GM10248 (cell line): ENCODE measurements at regions not wholly inside any gene's neighbourhood (a gene's known extent, or its start where the extent isn't known, plus 50 kb on each side); places are given as distances from the start of the nearest gene placed in this dataset.

Experiments
- CTCF ChIA-PET: fragments of 300-600 bp; sonication (Branson Sonifier 250); formaldehyde crosslinking; extraction: SDS; loops from one replicate; lab custom pipeline; 2021; ENCODE audit warnings: antibody characterized with exemption; lab: Yijun Ruan, JAX
- POLR2A ChIA-PET: fragments of 350-650 bp; sonication (Branson Sonifier 250); formaldehyde crosslinking; extraction: SDS; loops from one replicate; lab custom pipeline; 2020; ENCODE audit warnings: antibody characterized with exemption; lab: Yijun Ruan, JAX
- DNase-seq: peaks from one replicate; pipeline ENCODE4 v3.0.0; 2012; ENCODE audit errors: extremely low spot score
- CTCF ChIP-seq: IDR thresholded peaks from 2 replicates; pipeline ENCODE4 v1.5.1; 2012; ENCODE audit warnings: mild to moderate bottlenecking, low read depth; ENCODE audit errors: extremely low read depth, missing control alignments, control extremely low read depth

- no peak for DNase-seq
- ChIA-PET POLR2A (no interaction called here), CTCF (interaction anchor here (0.8 kb wide), 1 partner anchor 14 kb away, joined by 3 read pairs; no protein-coding TSS in a partner anchor)
- TF ChIP-seq CTCF, result no peak
These were observed 326.1 kb downstream of the IL15 start for GRCh38 chr4:141962486-141962885.

GRCh38 chr4:141971869-141972268 lies 335.5 kb downstream of the IL15 start:
- DNase-seq, result no peak
- CTCF ChIA-PET, result no interaction called here
- TF ChIP-seq CTCF, result no peak
- POLR2A ChIA-PET, result no interaction called here

- ChIA-PET POLR2A (no interaction called here), CTCF (no interaction called here)
- DNase-seq, result no peak
- TF ChIP-seq CTCF, result no peak
These were observed 336.6 kb downstream of the IL15 start for GRCh38 chr4:141972950-141973349.
